Transverse colon (tissue), 3 donors: ENCODE measurements at regions not wholly inside any gene's neighbourhood (a gene's known extent, or its start where the extent isn't known, plus 50 kb on each side); places are given as distances from the start of the nearest gene placed in this dataset.

ENCODE experiments used
- EP300 ChIP-seq: sonication (generic); formaldehyde crosslinking; IDR thresholded peaks from one replicate; pipeline ENCODE4 v1.6.1; 2017; ENCODE audit warnings: antibody characterized with exemption, low read depth
- POLR2A ChIP-seq: fragments of 450-650 bp; IDR thresholded peaks from one replicate; pipeline ENCODE4 v1.6.1; 2016; ENCODE audit warnings: antibody characterized with exemption, mild to moderate bottlenecking, moderate library complexity
- TF ChIP-seq, protein P1 (sequence below), 5 experiments: fragments of 200-600 bp in 3 of 5; fragments of 450-650 bp in 2 of 5; sonication (generic) in 3 of 5; IDR thresholded peaks; 1 replicate in 2 of 5; 2 replicates in 3 of 5; pipeline ENCODE4 v1.5.1; 2016 to 2017; ENCODE audit warnings: antibody characterized with exemption in 5 of 5, inconsistent platforms in 3 of 5, mild to moderate bottlenecking in 2 of 5, moderate library complexity in 1 of 5

DNA sequence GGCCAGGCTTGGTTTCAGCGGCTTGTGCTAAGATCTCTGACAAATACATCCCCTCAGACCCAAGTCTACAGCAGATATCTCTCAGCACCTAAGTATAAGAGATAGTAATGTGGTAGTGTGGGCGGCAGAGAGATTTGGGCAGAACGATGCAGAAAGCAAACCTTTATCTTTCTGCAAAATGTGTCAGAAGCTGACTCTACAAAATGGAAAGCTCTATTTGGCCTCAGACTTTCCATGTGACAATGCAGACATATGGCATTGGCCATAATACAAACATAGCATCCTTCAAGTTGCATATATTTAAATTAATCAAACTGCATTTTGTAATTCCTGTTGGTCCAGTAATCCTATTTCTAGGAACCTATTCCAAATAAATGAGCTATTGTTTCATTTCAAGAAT lies 102.5 kb upstream of the RAI14 start:
- TF ChIP-seq POLR2A (no peak), EP300 (no peak)
- TF ChIP-seq, protein P1, sequence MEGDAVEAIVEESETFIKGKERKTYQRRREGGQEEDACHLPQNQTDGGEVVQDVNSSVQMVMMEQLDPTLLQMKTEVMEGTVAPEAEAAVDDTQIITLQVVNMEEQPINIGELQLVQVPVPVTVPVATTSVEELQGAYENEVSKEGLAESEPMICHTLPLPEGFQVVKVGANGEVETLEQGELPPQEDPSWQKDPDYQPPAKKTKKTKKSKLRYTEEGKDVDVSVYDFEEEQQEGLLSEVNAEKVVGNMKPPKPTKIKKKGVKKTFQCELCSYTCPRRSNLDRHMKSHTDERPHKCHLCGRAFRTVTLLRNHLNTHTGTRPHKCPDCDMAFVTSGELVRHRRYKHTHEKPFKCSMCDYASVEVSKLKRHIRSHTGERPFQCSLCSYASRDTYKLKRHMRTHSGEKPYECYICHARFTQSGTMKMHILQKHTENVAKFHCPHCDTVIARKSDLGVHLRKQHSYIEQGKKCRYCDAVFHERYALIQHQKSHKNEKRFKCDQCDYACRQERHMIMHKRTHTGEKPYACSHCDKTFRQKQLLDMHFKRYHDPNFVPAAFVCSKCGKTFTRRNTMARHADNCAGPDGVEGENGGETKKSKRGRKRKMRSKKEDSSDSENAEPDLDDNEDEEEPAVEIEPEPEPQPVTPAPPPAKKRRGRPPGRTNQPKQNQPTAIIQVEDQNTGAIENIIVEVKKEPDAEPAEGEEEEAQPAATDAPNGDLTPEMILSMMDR (IDR thresholded peaks at IDR 0.05): no peak
